HG03457 (cell line): ENCODE measurements at regions not wholly inside any gene's neighbourhood (a gene's known extent, or its start where the extent isn't known, plus 50 kb on each side); places are given as distances from the start of the nearest gene placed in this dataset.
"Not testable (repeated sequence)": the region's sequence is repeated elsewhere in the genome, so short reads cannot be mapped to it uniquely, and the experiment has no call there.

Experiments
- ATAC-seq: cut with Tn5 transposase; IDR thresholded peaks from one replicate; pipeline ENCODE4 v1.9.1; 2021; ENCODE audit warnings: moderate number of reproducible peaks; ENCODE audit not compliant: unreplicated experiment

DNA sequence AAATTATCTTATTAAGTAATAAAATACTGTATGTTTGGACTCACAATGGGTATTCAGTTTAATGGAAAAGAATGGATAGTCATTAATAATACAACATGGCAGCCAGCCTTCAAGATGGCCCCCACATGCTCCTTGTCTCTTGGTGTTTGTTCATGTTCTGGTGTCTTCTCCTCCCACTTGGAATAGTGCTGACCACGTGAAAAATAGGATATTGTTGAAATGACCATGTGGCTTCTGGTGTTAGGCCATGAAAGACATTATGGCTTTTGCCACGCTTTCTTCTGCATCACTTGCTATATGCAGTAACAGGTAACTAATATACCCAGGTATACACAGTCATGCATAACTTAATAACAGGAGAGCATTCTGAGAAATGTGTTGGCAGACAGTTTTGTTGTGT, 341.0 kb downstream of the KCNJ2 start:
- no peak for ATAC-seq

DNA sequence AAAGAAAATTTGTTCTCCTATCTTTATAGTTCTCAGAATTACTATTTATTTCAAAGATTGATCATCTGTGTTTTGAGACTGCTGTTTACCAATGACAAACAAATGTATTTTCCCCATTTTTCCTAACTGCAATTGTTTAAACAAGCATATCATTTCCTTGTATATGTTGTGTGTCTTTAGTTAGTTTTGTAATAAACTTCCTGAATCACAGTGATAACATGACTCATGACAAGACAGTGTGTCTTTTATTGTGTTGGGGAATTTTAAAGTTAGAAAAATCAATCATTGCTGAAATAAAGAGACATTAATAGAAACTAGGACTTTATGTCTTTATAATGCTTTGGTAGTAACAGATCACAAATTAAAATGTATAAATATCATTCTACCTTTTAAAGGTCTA, 348.5 kb downstream of the KCNJ2 start:
- no peak for ATAC-seq

GRCh38 chr17:70519300-70519699, 350.0 kb downstream of the KCNJ2 start:
- no peak for ATAC-seq

DNA sequence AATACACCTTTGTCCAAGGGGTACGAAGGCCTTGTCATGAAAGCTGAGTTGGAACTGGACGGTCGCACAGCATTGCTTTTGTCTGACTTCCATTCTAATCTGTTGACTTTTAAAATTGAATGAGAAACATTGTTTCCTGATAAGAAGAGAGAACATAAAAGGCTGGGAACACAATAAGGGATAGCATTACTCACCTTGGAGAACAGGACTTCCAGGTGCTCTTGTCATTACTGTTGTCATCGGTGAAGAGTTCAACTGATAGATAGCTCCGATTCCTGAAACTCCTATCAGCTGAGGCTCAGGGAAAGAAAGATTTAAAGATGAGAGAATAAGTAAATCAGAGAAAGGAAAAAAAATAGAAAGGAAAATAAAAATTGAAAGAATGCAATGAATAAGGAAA, 351.1 kb downstream of the KCNJ2 start:
- no peak for ATAC-seq

DNA sequence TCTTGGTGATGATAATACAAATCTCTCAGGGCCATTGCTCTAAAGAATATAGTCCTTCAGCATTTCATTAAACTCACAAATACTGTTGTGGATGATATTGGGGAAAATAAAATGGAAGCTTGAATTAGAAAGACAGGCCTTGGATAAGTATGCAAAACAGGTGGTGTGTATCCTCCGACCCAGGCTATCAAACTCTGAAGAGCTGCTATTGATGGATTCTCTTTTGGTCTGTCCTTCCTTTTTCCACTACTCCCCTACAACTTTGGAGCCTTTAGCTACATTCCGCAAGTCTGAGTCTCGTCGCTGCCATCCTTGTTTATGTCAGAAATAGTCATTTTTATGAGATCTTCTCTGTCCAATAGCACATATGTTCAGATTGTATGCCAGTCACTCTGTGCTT, 351.6 kb downstream of the KCNJ2 start:
- no peak for ATAC-seq

GRCh38 chr17:70521821-70522256, 352.5 kb downstream of the KCNJ2 start:
- no peak for ATAC-seq

DNA sequence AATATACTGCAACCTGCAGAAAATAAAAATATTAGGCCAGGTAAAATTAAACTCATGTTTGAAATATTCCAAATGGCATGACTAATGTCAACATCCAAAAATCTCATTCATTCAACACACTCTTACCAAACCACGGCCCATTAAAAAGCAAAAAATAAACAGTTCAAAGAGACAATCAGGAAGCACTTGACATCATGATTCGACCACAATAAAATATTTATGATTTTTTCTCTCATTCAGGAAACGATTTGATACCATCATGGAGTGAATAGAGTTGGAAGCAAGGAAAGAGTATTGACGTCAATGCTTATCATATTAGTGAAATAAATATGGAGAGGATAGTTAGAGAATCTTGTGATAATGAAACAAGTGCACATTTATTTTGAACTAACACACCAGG, 354.1 kb downstream of the KCNJ2 start:
- ATAC-seq, result no peak

DNA sequence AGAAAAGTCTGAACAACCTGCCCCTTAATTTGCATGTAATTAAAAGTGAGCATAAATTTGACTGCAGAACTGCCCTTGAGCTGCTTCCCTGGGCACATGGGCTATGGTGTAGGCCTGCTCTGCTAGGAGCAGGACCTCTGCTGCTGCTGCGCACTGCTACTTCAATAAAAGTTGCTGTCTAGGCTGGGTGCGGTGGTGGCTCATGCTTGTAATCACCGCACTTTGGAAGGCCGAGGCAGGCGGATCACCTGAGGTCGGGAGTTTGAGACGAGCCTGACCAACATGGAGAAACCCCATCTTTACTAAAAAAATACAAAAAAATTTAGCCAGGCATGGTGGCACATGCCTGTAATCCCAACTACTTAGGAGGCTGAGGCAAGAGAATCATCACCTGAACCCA, 355.7 kb downstream of the KCNJ2 start:
- not testable (repeated sequence) for ATAC-seq

DNA sequence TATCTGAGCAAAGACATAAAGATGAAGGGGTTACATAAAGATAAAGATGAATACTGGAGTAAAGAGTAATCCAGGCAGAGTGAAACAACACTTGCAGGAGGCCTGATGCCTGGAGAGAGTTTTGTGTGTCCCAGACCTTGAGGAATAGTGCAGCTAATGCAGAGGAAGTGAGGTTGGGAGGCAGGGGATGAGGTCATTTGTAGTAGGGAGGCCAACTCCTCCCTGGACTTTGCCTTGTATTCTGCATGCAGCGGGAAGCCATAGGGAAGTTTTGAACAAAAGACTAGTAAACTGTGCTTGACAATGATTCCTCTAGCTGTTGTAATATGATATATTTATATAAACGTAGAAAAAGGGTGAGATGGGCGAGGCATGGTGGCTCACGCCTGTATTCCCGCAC, 356.6 kb downstream of the KCNJ2 start:
- no peak for ATAC-seq

GRCh38 chr17:70527364-70527888, 358.1 kb downstream of the KCNJ2 start:
- ATAC-seq, result no peak

- ATAC-seq, result no peak
These were observed 364.1 kb downstream of the KCNJ2 start for GRCh38 chr17:70533427-70533826.

- no peak for ATAC-seq
These were observed 366.7 kb downstream of the KCNJ2 start for GRCh38 chr17:70535986-70536385.

- no peak for ATAC-seq
These were observed 370.0 kb downstream of the KCNJ2 start for GRCh38 chr17:70539132-70539924.

- ATAC-seq, result no peak
These were observed 373.5 kb downstream of the KCNJ2 start for GRCh38 chr17:70542876-70543275.

- no peak for ATAC-seq
These were observed 375.0 kb downstream of the KCNJ2 start for GRCh38 chr17:70544317-70544716.

DNA sequence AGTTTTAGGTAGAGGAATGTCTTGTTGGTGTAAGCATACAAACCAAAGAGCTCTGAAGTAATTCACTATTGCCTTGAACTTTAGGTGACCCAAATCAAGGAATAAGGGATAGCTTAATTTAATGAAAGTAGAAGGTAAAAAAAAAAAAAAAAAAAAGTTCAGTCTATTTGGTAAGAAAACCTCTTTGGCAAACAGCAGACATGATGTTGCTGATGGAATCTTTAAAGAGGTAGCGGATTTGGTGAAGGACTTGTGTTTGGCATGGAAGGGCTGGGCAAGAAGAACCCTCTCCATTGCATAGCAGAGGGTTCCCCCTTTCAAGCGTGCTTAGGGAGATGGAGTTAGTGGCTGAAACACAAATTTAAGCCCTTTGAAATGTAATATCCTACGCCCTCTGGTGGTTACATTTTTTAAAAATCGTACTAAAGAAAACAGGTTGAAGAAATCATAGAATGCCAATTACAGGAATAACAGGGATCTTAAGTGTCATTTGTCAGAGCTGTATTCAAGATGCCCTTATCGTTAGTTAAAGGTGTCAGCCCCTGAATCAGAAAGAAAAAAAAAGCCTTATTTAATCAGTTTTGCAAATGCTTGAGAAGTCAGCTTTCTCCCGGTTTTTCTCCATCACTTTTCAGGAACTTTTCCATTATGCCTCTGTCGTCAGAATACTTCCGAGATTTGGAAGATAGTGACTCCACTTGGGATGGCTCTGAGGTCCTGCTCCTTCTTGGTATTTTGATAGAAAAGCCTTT, 383.1 kb downstream of the KCNJ2 start:
- no peak for ATAC-seq

DNA sequence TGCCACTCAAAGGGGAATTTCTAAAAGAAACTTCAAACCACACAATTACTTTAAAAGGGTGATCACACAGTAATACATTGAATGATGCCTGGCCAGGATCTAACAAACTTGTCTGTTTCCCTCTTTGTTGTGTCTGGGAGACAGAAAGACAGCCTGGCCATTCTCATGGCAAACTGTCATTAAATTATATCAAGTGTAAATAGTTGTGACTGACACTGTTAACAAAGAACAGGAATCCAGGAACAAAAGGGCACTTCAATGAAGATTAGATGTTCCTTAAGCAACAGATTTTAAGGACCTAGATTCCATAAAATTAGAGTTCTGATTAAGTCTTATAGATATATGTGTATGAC, 383.6 kb downstream of the KCNJ2 start:
- no peak for ATAC-seq

- ATAC-seq, result no peak
These were observed 386.4 kb downstream of the KCNJ2 start for GRCh38 chr17:70555723-70556122.

- ATAC-seq, result no peak
These were observed 389.5 kb downstream of the KCNJ2 start for GRCh38 chr17:70558821-70559220.

DNA sequence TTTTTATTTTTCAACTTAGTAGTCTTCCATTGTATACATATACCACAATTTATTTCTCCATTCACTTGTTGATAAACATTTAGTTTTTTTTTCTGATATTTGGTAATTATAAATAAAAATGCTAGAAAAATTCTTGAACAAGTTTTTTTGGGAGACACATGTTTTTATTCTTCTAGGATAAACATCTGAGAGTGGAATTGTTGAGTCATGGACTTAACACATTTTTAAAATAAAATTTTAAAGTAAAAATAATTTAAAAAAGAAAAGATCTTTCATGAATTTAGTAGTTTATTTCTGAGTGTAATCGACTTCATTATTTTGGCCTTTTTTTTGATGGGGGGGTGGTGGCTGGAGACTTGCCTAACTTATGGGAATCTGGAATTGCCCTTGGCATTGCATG, 391.1 kb downstream of the KCNJ2 start:
- no peak for ATAC-seq

DNA sequence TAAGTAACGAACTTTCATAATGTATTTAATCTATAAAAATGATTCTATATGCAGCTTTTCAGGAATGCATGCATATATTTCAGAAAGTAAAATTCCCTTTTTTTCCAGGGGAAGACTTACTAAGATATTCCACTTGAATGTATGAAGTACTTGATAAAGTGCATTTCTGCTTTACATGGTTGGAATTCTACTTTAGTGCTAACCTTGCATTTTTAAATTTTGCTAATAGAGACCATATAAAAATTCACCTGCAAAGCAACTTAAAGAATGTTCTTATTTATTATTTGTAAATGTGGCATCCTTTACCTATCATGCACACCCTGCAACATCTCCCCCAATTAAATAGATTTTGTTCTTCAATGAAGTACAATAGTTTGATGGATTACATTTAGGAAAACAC, 392.8 kb downstream of the KCNJ2 start:
- no peak for ATAC-seq

DNA sequence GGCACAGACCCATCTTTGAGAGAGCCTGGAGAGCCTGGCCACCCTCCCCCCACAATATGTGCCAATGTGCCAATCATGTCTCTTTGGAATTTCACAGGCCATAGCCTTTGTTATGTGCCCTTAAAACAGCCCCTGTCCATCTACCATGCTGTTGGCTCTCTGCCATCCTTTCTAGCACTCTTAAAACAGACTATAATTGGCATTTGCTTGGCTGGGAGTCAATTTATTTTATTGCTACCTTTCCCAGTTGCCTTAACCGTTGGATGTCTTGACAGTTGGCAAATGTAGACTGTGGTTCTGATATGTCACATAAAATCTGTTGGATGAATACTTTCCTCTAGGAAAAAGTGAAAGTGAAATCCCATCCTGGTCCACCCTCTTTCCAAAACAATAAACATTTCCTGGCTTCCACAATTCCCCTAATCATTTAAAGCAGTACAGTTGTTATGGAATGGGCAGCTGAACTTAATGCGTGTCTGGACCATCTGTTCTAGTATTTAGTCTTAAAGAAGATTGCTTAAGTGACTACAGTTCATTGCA, 394.0 kb downstream of the KCNJ2 start:
- ATAC-seq, result no peak
